Smooth muscle cell (in vitro differentiated cells): ENCODE measurements at regions not wholly inside any gene's neighbourhood (a gene's known extent, or its start where the extent isn't known, plus 50 kb on each side); places are given as distances from the start of the nearest gene placed in this dataset.

ENCODE experiments used
- DNase-seq: peaks from one replicate; lab custom pipeline; 2025; ENCODE audit not compliant: unreplicated experiment; lab: John Stamatoyannopoulos, UW
- H2AFZ ChIP-seq: fragments of 200-600 bp; sonication (generic); 2 replicates; pipeline ENCODE4 v1.6.0; 2016; ENCODE audit warnings: antibody characterized with exemption, low read depth, mild to moderate bottlenecking
- H3F3A ChIP-seq: fragments of 200-600 bp; sonication (generic); 2 replicates; pipeline ENCODE4 v1.6.0; 2017; ENCODE audit warnings: antibody characterized with exemption, low read depth
- H3K27ac ChIP-seq: fragments of 200-600 bp; sonication (generic); 2 replicates; pipeline ENCODE4 v1.5.1; 2016; ENCODE audit warnings: low read depth, mild to moderate bottlenecking
- H3K27me3 ChIP-seq: fragments of 200-600 bp; sonication (generic); 2 replicates; pipeline ENCODE4 v1.6.1; 2016; ENCODE audit warnings: low read depth, mild to moderate bottlenecking
- H3K36me3 ChIP-seq: fragments of 200-600 bp; sonication (generic); 2 replicates; pipeline ENCODE4 v1.5.1; 2016; ENCODE audit warnings: low read depth
- H3K4me1 ChIP-seq: fragments of 200-600 bp; sonication (generic); 2 replicates; pipeline ENCODE4 v1.5.1; 2016; ENCODE audit warnings: low read depth
- H3K4me2 ChIP-seq: fragments of 200-600 bp; sonication (generic); 2 replicates; pipeline ENCODE4 v1.6.0; 2016; ENCODE audit warnings: mild to moderate bottlenecking
- H3K4me3 ChIP-seq: fragments of 200-600 bp; sonication (generic); 2 replicates; pipeline ENCODE4 v1.5.1; 2016; ENCODE audit warnings: mild to moderate bottlenecking
- H3K79me2 ChIP-seq: fragments of 200-600 bp; sonication (generic); 2 replicates; pipeline ENCODE4 v1.6.0; 2016; ENCODE audit warnings: low read depth, mild to moderate bottlenecking
- H3K9ac ChIP-seq: fragments of 200-600 bp; sonication (generic); 2 replicates; pipeline ENCODE4 v1.6.0; 2016; ENCODE audit warnings: low read depth
- H3K9me3 ChIP-seq: fragments of 200-600 bp; sonication (generic); replicated peaks from 2 replicates; pipeline ENCODE4 v1.5.1; 2016; ENCODE audit warnings: low read depth
- H4K20me1 ChIP-seq: fragments of 200-600 bp; sonication (generic); 2 replicates; pipeline ENCODE4 v1.6.0; 2016; ENCODE audit warnings: low read depth
- WGBS: methylation state at CpG from one replicate; pipeline ENCODE4 v1.1.7; 2016; ENCODE audit warnings: low lambda C conversion rate; 5-methylcytosine and 5-hydroxymethylcytosine counted together
- TF ChIP-seq, protein P1 (sequence below): fragments of 200-600 bp; sonication (generic); IDR thresholded peaks from 2 replicates; pipeline ENCODE4 v1.5.1; 2017; ENCODE audit warnings: borderline replicate concordance, mild to moderate bottlenecking, antibody characterized with exemption; ENCODE audit not compliant: insufficient read depth, poor library complexity, severe bottlenecking

GRCh38 chr16:86819533-86819892 is 241.2 kb downstream of the FOXL1 start:
- Histone ChIP-seq H3K27ac (no peak overlapping the region), H3K4me2 (no peak overlapping the region), H3K9me3 (no peaks in the 10 kb centered on the region), H4K20me1 (no peaks in the 10 kb centered on the region), H3K27me3 (peaks cover 3% of the 10 kb centered on the region), H3K4me3 (no peak overlapping the region), H3K9ac (no peak overlapping the region), H3K4me1 (no peaks in the 10 kb centered on the region), H3K79me2 (no peaks in the 10 kb centered on the region), H3F3A (no peaks in the 10 kb centered on the region), H2AFZ (no peak overlapping the region), H3K36me3 (no peaks in the 10 kb centered on the region)
- TF ChIP-seq, protein P1, sequence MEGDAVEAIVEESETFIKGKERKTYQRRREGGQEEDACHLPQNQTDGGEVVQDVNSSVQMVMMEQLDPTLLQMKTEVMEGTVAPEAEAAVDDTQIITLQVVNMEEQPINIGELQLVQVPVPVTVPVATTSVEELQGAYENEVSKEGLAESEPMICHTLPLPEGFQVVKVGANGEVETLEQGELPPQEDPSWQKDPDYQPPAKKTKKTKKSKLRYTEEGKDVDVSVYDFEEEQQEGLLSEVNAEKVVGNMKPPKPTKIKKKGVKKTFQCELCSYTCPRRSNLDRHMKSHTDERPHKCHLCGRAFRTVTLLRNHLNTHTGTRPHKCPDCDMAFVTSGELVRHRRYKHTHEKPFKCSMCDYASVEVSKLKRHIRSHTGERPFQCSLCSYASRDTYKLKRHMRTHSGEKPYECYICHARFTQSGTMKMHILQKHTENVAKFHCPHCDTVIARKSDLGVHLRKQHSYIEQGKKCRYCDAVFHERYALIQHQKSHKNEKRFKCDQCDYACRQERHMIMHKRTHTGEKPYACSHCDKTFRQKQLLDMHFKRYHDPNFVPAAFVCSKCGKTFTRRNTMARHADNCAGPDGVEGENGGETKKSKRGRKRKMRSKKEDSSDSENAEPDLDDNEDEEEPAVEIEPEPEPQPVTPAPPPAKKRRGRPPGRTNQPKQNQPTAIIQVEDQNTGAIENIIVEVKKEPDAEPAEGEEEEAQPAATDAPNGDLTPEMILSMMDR, result peak; percentile 34
- no peak for DNase-seq
- WGBS, result 71% methylated on average over 4 of the region's 4 CpGs

DNA sequence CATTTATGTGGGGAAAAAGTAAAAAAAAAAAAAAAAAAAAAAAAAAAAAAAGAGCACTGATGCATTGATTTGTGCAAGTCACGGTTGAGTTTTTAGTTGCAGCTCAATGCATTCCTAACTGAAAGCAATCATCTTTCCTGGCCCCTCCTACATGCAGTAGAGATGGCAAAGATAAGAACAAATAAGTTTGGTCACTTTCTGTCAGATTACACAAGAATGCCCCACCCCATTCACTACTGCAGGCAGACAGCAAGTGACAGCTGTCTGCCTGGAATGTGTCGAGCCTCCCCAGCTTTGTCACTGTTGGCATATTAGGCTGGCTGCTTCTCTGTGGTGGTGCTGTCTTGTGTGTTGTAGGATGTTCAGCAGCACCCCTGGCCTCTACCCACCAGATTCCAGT is 243.5 kb downstream of the FOXL1 start:
- Histone ChIP-seq H3K27me3 (peaks cover 8% of the 10 kb centered on the region), H3K9ac (no peak overlapping the region), H3K4me3 (no peak overlapping the region)

DNA sequence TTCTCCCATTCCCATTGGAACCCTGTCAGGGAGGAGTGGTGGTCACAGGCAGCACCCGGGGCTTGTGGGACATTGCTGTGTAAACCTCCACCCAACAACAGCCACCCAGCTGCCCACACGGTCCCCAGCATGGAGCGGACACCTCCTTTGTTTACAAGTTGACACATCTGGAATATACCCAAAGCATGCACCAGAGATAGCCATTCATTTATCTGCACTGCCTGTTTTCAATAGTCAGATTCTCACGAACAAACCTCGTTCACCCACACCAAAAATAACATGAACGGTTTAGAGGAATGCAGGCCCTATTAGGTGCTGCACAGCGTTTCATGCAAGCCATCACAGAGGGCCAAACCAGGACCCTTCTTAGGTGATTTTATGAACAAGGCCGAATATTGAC is 244.8 kb downstream of the FOXL1 start:
- WGBS, result 33% methylated on average over 8 of the region's 8 CpGs
- no peaks in the 10 kb centered on the region for H4K20me1 ChIP-seq
- TF ChIP-seq, protein P1, result no peak
- H3F3A ChIP-seq, result no peaks in the 10 kb centered on the region
- H3K4me2 ChIP-seq, result no peak overlapping the region
- H3K27ac ChIP-seq, result peak overlapping the region; percentile 45
- H3K9ac ChIP-seq, result no peak overlapping the region
- DNase-seq, result no peak
- H3K36me3 ChIP-seq, result no peaks in the 10 kb centered on the region
- peaks cover 20% of the 10 kb centered on the region for H3K27me3 ChIP-seq
- H3K4me1 ChIP-seq, result peaks cover 12% of the 10 kb centered on the region
- no peak overlapping the region for H3K4me3 ChIP-seq
- H3K9me3 ChIP-seq, result no peaks in the 10 kb centered on the region
- no peak overlapping the region for H2AFZ ChIP-seq
- no peaks in the 10 kb centered on the region for H3K79me2 ChIP-seq

More for the DNA sequence above, 243.5 kb downstream of the FOXL1 start:
- Histone ChIP-seq H3K27ac (no peak overlapping the region), H3K4me2 (no peak overlapping the region), H2AFZ (no peak overlapping the region), H3F3A (no peaks in the 10 kb centered on the region), H3K79me2 (no peaks in the 10 kb centered on the region), H3K9me3 (no peaks in the 10 kb centered on the region), H4K20me1 (no peaks in the 10 kb centered on the region), H3K36me3 (no peaks in the 10 kb centered on the region), H3K4me1 (peaks cover 6% of the 10 kb centered on the region)
- 84% methylated on average over 2 of the region's 2 CpGs for WGBS
- no peak for DNase-seq
- TF ChIP-seq, protein P1, result no peak

DNA sequence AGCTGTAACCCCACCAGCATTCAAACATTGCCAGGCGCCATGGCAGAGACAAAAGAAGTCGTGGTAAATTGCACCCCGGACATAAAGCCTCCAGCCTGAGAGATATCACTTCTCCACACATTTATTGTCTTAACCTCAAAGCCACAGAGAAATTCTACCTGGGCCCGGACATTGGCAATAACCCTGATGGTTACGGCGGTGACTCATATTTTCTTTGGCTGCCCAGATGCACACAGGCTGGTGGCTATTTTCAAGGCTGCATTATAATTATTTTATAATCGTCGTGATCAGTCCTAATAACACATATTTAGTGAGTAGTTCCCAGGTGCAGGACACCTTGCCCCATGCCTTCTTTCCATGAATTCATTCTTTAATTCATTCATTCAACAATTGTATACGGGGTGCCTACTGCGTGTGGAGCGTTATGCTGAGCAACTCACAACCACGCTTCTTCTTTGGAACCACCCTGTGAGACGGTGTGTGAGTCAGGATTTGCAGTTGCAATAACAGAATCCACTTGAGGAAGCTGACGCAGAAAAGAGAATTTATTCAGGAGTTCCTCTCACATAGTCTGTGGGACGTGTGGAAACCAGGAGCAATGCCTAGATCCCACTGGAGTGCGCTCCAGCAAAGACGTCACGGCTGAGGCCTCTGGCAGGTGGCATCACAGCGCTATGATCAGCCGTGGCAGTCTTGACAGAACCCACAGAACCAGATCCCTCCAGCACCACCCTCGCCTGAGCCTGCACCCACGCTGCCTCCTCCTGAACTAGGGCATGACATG is 245.7 kb downstream of the FOXL1 start:
- Histone ChIP-seq H3K79me2 (no peaks in the 10 kb centered on the region), H3F3A (no peaks in the 10 kb centered on the region), H3K9ac (no peak overlapping the region), H3K27me3 (peaks cover 24% of the 10 kb centered on the region), H3K9me3 (no peaks in the 10 kb centered on the region), H3K36me3 (no peaks in the 10 kb centered on the region), H3K4me1 (peaks cover 12% of the 10 kb centered on the region), H3K4me2 (no peak overlapping the region), H3K4me3 (no peak overlapping the region), H3K27ac (peak overlapping the region; percentile 45), H4K20me1 (no peaks in the 10 kb centered on the region), H2AFZ (no peak overlapping the region)
- WGBS, result 76% methylated on average over 22 of the region's 22 CpGs
- DNase-seq, result no peak
- TF ChIP-seq, protein P1, result no peak
